HUES6 (cell line): ENCODE measurements at regions not wholly inside any gene's neighbourhood (a gene's known extent, or its start where the extent isn't known, plus 50 kb on each side); places are given as distances from the start of the nearest gene placed in this dataset.

Experiments
- H3K27ac ChIP-seq: 2 replicates; pipeline ENCODE4 v1.7.0; 2013; ENCODE audit warnings: low read depth, mild to moderate bottlenecking, low read length, inconsistent platforms
- H3K27me3 ChIP-seq: 2 replicates; pipeline ENCODE4 v1.6.1; 2013; ENCODE audit warnings: low read length; ENCODE audit not compliant: control insufficient read depth, insufficient read depth
- H3K36me3 ChIP-seq: 2 replicates; pipeline ENCODE4 v1.6.1; 2013; ENCODE audit warnings: low read length; ENCODE audit not compliant: control insufficient read depth, insufficient read depth
- H3K4me1 ChIP-seq: 2 replicates; pipeline ENCODE4 v1.6.1; 2013; ENCODE audit warnings: low read length; ENCODE audit not compliant: control insufficient read depth, insufficient read depth
- H3K4me3 ChIP-seq: 2 replicates; pipeline ENCODE4 v1.5.1; 2013; ENCODE audit warnings: low read depth, low read length
- H3K9ac ChIP-seq: one replicate; pipeline ENCODE4 v1.6.1; 2013; ENCODE audit warnings: mild to moderate bottlenecking, low read length
- H3K9me3 ChIP-seq: 2 replicates; pipeline ENCODE4 v1.6.1; 2013; ENCODE audit warnings: low read depth, low read length; ENCODE audit not compliant: control insufficient read depth, insufficient read depth

GRCh38 chr6:14625173-14625895 is 507.8 kb downstream of the CD83 start:
- Histone ChIP-seq H3K27me3 (no peaks in the 10 kb centered on the region), H3K9ac (no peak overlapping the region), H3K4me3 (no peak overlapping the region), H3K9me3 (peaks cover 4% of the 10 kb centered on the region; the same call in 1 of the 2 replicates), H3K27ac (no peak overlapping the region), H3K4me1 (peaks cover 37% of the 10 kb centered on the region), H3K36me3 (no peaks in the 10 kb centered on the region)

GRCh38 chr6:14626556-14626955 is 509.0 kb downstream of the CD83 start:
- no peak overlapping the region for H3K9ac ChIP-seq
- peaks cover 36% of the 10 kb centered on the region for H3K4me1 ChIP-seq
- H3K36me3 ChIP-seq: no peaks in the 10 kb centered on the region
- no peaks in the 10 kb centered on the region for H3K27me3 ChIP-seq
- no peak overlapping the region for H3K4me3 ChIP-seq
- H3K9me3 ChIP-seq: peaks cover 4% of the 10 kb centered on the region; the same call in 1 of the 2 replicates
- no peak overlapping the region for H3K27ac ChIP-seq

GRCh38 chr6:14630016-14630415 is 512.4 kb downstream of the CD83 start:
- no peak overlapping the region for H3K4me3 ChIP-seq
- H3K9ac ChIP-seq: no peak overlapping the region
- H3K27ac ChIP-seq: no peak overlapping the region
- no peaks in the 10 kb centered on the region for H3K36me3 ChIP-seq
- peaks cover 4% of the 10 kb centered on the region; the same call in 1 of the 2 replicates for H3K9me3 ChIP-seq
- H3K4me1 ChIP-seq: peaks cover 31% of the 10 kb centered on the region
- no peaks in the 10 kb centered on the region for H3K27me3 ChIP-seq

- Histone ChIP-seq H3K4me3 (no peak overlapping the region), H3K27ac (no peak overlapping the region), H3K4me1 (peaks cover 23% of the 10 kb centered on the region), H3K9me3 (no peaks in the 10 kb centered on the region), H3K9ac (no peak overlapping the region), H3K36me3 (no peaks in the 10 kb centered on the region), H3K27me3 (no peaks in the 10 kb centered on the region)
These were observed 515.9 kb downstream of the CD83 start for GRCh38 chr6:14633479-14633878.

GRCh38 chr6:14634072-14634471 is 516.5 kb downstream of the CD83 start:
- Histone ChIP-seq H3K4me1 (peaks cover 28% of the 10 kb centered on the region), H3K36me3 (no peaks in the 10 kb centered on the region), H3K27me3 (no peaks in the 10 kb centered on the region), H3K9me3 (no peaks in the 10 kb centered on the region), H3K9ac (no peak overlapping the region), H3K4me3 (no peak overlapping the region), H3K27ac (no peak overlapping the region)

- Histone ChIP-seq H3K36me3 (no peaks in the 10 kb centered on the region), H3K9ac (no peak overlapping the region), H3K4me3 (no peak overlapping the region), H3K27ac (no peak overlapping the region), H3K4me1 (peaks cover 33% of the 10 kb centered on the region), H3K9me3 (no peaks in the 10 kb centered on the region), H3K27me3 (no peaks in the 10 kb centered on the region)
These were observed 517.6 kb downstream of the CD83 start for GRCh38 chr6:14635195-14635594.

- Histone ChIP-seq H3K27me3 (no peaks in the 10 kb centered on the region), H3K36me3 (no peaks in the 10 kb centered on the region), H3K27ac (no peak overlapping the region), H3K4me1 (peaks cover 37% of the 10 kb centered on the region), H3K9ac (no peak overlapping the region), H3K4me3 (no peak overlapping the region), H3K9me3 (no peaks in the 10 kb centered on the region)
These were observed 518.5 kb downstream of the CD83 start for GRCh38 chr6:14635934-14636591.

- H3K36me3 ChIP-seq: no peaks in the 10 kb centered on the region
- peaks cover 47% of the 10 kb centered on the region for H3K4me1 ChIP-seq
- H3K9me3 ChIP-seq: no peaks in the 10 kb centered on the region
- H3K9ac ChIP-seq: no peak overlapping the region
- H3K27me3 ChIP-seq: no peaks in the 10 kb centered on the region
- peak overlapping the region; percentile 88; the same call in 1 of the 2 replicates for H3K27ac ChIP-seq
- H3K4me3 ChIP-seq: no peak overlapping the region; the same call in 1 of the 2 replicates
These were observed 520.9 kb downstream of the CD83 start for GRCh38 chr6:14638435-14638905.

GRCh38 chr6:14638906-14639761 is 521.6 kb downstream of the CD83 start:
- Histone ChIP-seq H3K9me3 (no peaks in the 10 kb centered on the region), H3K4me3 (no peak overlapping the region; the same call in 1 of the 2 replicates), H3K4me1 (peaks cover 43% of the 10 kb centered on the region), H3K27ac (peak overlapping the region; percentile 88), H3K27me3 (no peaks in the 10 kb centered on the region), H3K9ac (peak overlapping the region; percentile 67), H3K36me3 (no peaks in the 10 kb centered on the region)

GRCh38 chr6:14639983-14640599 is 522.5 kb downstream of the CD83 start:
- Histone ChIP-seq H3K9ac (peak overlapping the region; percentile 67), H3K4me1 (peaks cover 43% of the 10 kb centered on the region), H3K27me3 (no peaks in the 10 kb centered on the region), H3K4me3 (peak overlapping the region; percentile 33), H3K27ac (peak overlapping the region; percentile 88), H3K9me3 (no peaks in the 10 kb centered on the region), H3K36me3 (no peaks in the 10 kb centered on the region)
